Ishikawa (cell line): ENCODE measurements at regions not wholly inside any gene's neighbourhood (a gene's known extent, or its start where the extent isn't known, plus 50 kb on each side); places are given as distances from the start of the nearest gene placed in this dataset.

ENCODE experiments used
- CEBPB ChIP-seq: IDR thresholded peaks from 2 replicates; pipeline ENCODE4 v1.6.1; 2012
- CREB1 ChIP-seq: IDR thresholded peaks from 2 replicates; pipeline ENCODE4 v1.6.1; 2012; ENCODE audit warnings: low read depth
- EGR1 ChIP-seq: IDR thresholded peaks from 2 replicates; pipeline ENCODE4 v1.6.1; 2012
- EP300 ChIP-seq: IDR thresholded peaks from 2 replicates; pipeline ENCODE4 v1.6.1; 2012; ENCODE audit warnings: borderline replicate concordance
- FOXM1 ChIP-seq: IDR thresholded peaks from 2 replicates; pipeline ENCODE4 v1.6.1; 2012; ENCODE audit warnings: low read depth, borderline replicate concordance
- MAX ChIP-seq: IDR thresholded peaks from 2 replicates; pipeline ENCODE4 v1.6.1; 2012
- NFIC ChIP-seq: IDR thresholded peaks from 2 replicates; pipeline ENCODE4 v1.6.1; 2012
- RAD21 ChIP-seq: IDR thresholded peaks from 2 replicates; pipeline ENCODE4 v1.6.1; 2012; ENCODE audit warnings: low read depth
- REST ChIP-seq: IDR thresholded peaks from 2 replicates; pipeline ENCODE4 v1.6.1; 2012; ENCODE audit warnings: low read depth, mild to moderate bottlenecking
- TAF1 ChIP-seq: IDR thresholded peaks from 2 replicates; pipeline ENCODE4 v1.6.1; 2012; ENCODE audit warnings: low read depth, mild to moderate bottlenecking
- TCF12 ChIP-seq: IDR thresholded peaks from 2 replicates; pipeline ENCODE4 v1.6.1; 2012; ENCODE audit warnings: low read depth
- TEAD4 ChIP-seq: IDR thresholded peaks from 2 replicates; pipeline ENCODE4 v1.6.1; 2012
- USF1 ChIP-seq: IDR thresholded peaks from 2 replicates; pipeline ENCODE4 v1.6.1; 2012
- YY1 ChIP-seq: IDR thresholded peaks from 2 replicates; pipeline ENCODE4 v1.6.1; 2012; ENCODE audit warnings: low read depth
- ZBTB7A ChIP-seq: IDR thresholded peaks from 2 replicates; pipeline ENCODE4 v1.6.1; 2012; ENCODE audit warnings: low read depth

GRCh38 chr7:113794573-113794972 lies 124.2 kb downstream of the PPP1R3A start:
- no peak for TF ChIP-seq FOXM1
- no peak for TF ChIP-seq CEBPB
- TF ChIP-seq EP300 = no peak
- no peak for TF ChIP-seq YY1
- no peak for TF ChIP-seq CREB1
- TF ChIP-seq TAF1 = no peak
- no peak for TF ChIP-seq ZBTB7A
- no peak for TF ChIP-seq USF1
- no peak for TF ChIP-seq EGR1
- TF ChIP-seq TCF12 = no peak
- no peak for TF ChIP-seq RAD21
- no peak for TF ChIP-seq MAX
- no peak for TF ChIP-seq REST
- TF ChIP-seq NFIC = no peak
- TF ChIP-seq TEAD4 = no peak

DNA sequence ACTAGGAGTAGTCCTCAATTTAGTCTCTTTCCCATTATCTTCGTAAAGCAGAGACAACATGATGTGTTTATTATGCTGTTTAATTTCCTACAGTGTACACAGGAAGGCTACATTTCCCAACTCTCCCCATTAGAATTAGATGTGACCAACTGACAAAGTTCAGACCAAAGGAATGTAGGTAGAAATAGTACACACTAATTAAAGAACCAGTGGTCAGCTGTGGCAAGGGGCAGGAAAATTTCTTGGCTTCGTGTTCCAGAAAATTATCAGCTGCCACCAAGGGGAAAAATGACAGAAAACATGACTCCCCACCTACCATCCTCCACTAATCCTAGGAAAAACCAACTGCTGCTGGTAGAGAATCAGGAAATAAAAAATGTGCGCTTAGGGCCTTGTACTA lies 125.6 kb downstream of the PPP1R3A start:
- TF ChIP-seq EP300 (no peak), USF1 (no peak), TCF12 (no peak), YY1 (no peak), MAX (no peak), NFIC (no peak), CEBPB (no peak), ZBTB7A (no peak), TEAD4 (no peak), RAD21 (no peak), TAF1 (no peak), EGR1 (no peak)

DNA sequence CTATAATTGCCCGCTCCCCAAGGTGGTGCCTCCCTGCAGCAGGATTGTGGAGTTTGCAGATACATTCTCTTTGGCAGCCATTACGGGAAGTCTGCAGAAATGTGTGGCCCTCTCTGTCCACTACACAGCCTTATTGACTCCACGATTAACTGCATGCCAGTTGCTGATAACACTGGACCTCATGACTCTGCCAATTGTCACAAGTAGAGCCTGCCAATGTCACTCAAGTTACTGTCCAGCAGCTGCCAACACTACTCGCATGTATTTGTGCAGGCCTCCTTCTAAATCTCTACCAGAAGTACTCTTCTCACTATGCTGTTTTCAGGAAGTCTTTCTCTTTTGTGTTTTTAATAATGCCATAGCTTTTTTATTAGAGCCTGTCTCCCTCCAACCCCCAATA lies 128.8 kb downstream of the PPP1R3A start:
- TF ChIP-seq EGR1 (no peak), FOXM1 (no peak), REST (no peak), CEBPB (no peak), MAX (no peak), CREB1 (no peak), NFIC (no peak), TAF1 (no peak), USF1 (no peak), TEAD4 (no peak), ZBTB7A (no peak)

- TF ChIP-seq TCF12 (no peak), TEAD4 (no peak)
Observed at GRCh38 chr7:113787106-113787505, 131.7 kb downstream of the PPP1R3A start.

DNA sequence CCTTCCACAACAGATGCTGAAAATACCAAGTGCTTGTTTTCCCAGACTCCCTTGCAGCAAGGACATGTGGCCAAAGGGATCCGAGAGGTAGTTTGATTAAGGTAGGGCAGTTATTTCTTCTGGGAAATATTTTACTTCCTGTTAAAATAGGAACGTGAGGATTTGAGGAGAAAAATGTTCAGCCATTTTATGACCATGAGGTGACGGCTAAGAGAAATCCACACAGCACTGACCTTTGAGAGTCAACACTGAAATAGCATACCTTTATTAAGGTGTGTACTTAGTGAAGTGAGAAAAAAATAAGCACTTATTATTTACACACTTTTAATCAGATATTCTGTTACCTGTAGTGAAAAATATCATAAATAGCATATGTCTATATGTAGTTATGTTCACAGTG lies 133.9 kb downstream of the PPP1R3A start:
- TF ChIP-seq EP300 = no peak
- TF ChIP-seq CEBPB = no peak
- TF ChIP-seq MAX = no peak
- no peak for TF ChIP-seq RAD21
- no peak for TF ChIP-seq USF1
- TF ChIP-seq EGR1 = no peak
- no peak for TF ChIP-seq YY1
